HEK293 (cell line): ENCODE measurements at regions not wholly inside any gene's neighbourhood (a gene's known extent, or its start where the extent isn't known, plus 50 kb on each side); places are given as distances from the start of the nearest gene placed in this dataset.
"Not testable (repeated sequence)": the region's sequence is repeated elsewhere in the genome, so short reads cannot be mapped to it uniquely, and the experiment has no call there.

Source experiments
- ELK4 ChIP-seq: IDR thresholded peaks from 2 replicates; pipeline ENCODE4 v1.6.1; 2011; ENCODE audit warnings: mild to moderate bottlenecking, low read depth, low read length, borderline replicate concordance
- GFI1B ChIP-seq: fragments of 450-650 bp; formaldehyde crosslinking; IDR thresholded peaks from 2 replicates; pipeline ENCODE4 v1.5.1; 2016; ENCODE audit warnings: missing biosample characterization, missing genetic modification characterization
- REST ChIP-seq: fragments of 450-650 bp; formaldehyde crosslinking; IDR thresholded peaks from 2 replicates; pipeline ENCODE4 v1.5.1; 2016; ENCODE audit warnings: missing biosample characterization, missing genetic modification characterization
- ZBTB7A ChIP-seq: fragments of 450-650 bp; formaldehyde crosslinking; IDR thresholded peaks from 2 replicates; pipeline ENCODE4 v1.5.1; 2016; ENCODE audit warnings: low read depth, missing biosample characterization, missing genetic modification characterization
- ZNF791 ChIP-seq: fragments of 450-650 bp; formaldehyde crosslinking; IDR thresholded peaks from 2 replicates; pipeline ENCODE4 v1.5.1; 2016; ENCODE audit warnings: missing biosample characterization, missing genetic modification characterization
- ZXDB ChIP-seq: fragments of 450-650 bp; formaldehyde crosslinking; IDR thresholded peaks from 2 replicates; pipeline ENCODE4 v1.5.1; 2016; ENCODE audit warnings: missing biosample characterization, missing genetic modification characterization
- TF ChIP-seq, protein P1 (sequence below): fragments of 450-650 bp; formaldehyde crosslinking; IDR thresholded peaks from 2 replicates; pipeline ENCODE4 v1.5.1; 2016; ENCODE audit warnings: missing biosample characterization, missing genetic modification characterization

DNA sequence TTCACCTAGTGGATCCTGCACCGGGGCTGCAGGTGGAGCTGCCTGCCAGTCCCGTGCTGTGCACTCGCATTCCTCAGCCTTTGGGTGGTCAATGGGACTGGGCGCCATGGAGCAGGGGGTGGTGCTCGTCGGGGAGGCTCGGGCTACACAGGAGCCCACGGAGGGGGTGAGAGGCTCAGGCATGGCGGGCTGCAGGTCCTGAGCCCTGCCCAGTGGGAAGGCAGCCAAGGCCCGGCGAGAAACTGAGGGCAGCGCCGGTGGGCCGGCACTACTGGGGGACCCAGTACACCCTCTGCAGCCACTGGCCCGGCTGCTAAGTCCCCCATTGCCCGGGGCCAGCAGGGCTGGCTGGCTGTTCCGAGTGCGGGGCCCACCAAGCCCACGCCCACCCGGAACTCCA lies 401.0 kb upstream of the CDH9 start:
- TF ChIP-seq, protein P1, sequence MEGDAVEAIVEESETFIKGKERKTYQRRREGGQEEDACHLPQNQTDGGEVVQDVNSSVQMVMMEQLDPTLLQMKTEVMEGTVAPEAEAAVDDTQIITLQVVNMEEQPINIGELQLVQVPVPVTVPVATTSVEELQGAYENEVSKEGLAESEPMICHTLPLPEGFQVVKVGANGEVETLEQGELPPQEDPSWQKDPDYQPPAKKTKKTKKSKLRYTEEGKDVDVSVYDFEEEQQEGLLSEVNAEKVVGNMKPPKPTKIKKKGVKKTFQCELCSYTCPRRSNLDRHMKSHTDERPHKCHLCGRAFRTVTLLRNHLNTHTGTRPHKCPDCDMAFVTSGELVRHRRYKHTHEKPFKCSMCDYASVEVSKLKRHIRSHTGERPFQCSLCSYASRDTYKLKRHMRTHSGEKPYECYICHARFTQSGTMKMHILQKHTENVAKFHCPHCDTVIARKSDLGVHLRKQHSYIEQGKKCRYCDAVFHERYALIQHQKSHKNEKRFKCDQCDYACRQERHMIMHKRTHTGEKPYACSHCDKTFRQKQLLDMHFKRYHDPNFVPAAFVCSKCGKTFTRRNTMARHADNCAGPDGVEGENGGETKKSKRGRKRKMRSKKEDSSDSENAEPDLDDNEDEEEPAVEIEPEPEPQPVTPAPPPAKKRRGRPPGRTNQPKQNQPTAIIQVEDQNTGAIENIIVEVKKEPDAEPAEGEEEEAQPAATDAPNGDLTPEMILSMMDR (tag by site-specific recombination): not testable (repeated sequence)
- not testable (repeated sequence) for TF ChIP-seq ZXDB; REST; ZBTB7A (tag by site-specific recombination); ZNF791; ELK4; GFI1B (tag by site-specific recombination)
